NCI-H1436 (cell line): ENCODE measurements at regions not wholly inside any gene's neighbourhood (a gene's known extent, or its start where the extent isn't known, plus 50 kb on each side); places are given as distances from the start of the nearest gene placed in this dataset.
A peak's percentile ranks its signal among the peaks of the same experiment; 100 is the strongest.

Experiments
- DNase-seq: peaks from one replicate; lab custom pipeline; 2025; lab: John Stamatoyannopoulos, UW

GRCh38 chr1:13922466-13923110, 222.6 kb downstream of the PRDM2 start:
- no peak for DNase-seq

- DNase-seq: no peak
Measured at GRCh38 chr1:13926556-13926955, 226.6 kb downstream of the PRDM2 start.

GRCh38 chr1:13927736-13928135, 227.7 kb downstream of the PRDM2 start:
- no peak for DNase-seq

GRCh38 chr1:13929313-13929712, 229.3 kb downstream of the PRDM2 start:
- DNase-seq: no peak

GRCh38 chr1:13930151-13930550, 230.2 kb downstream of the PRDM2 start:
- DNase-seq: no peak

- DNase-seq: no peak
Measured at GRCh38 chr1:13931226-13931625, 231.2 kb downstream of the PRDM2 start.

- no peak for DNase-seq
Measured at GRCh38 chr1:13935336-13935735, 235.3 kb downstream of the PRDM2 start.

GRCh38 chr1:13941315-13941714, 241.3 kb downstream of the PRDM2 start:
- DNase-seq: no peak

- DNase-seq: no peak
Measured at GRCh38 chr1:13943055-13943454, 243.1 kb downstream of the PRDM2 start.

GRCh38 chr1:13945856-13946255, 245.9 kb downstream of the PRDM2 start:
- DNase-seq: no peak

- DNase-seq: no peak
Measured at GRCh38 chr1:13947658-13948057, 247.7 kb downstream of the PRDM2 start.

GRCh38 chr1:13948396-13948795, 248.4 kb downstream of the PRDM2 start:
- DNase-seq: no peak

GRCh38 chr1:13948888-13949391, 249.0 kb downstream of the PRDM2 start:
- DNase-seq: no peak

GRCh38 chr1:13949546-13949945, 249.6 kb downstream of the PRDM2 start:
- no peak for DNase-seq

GRCh38 chr1:13950637-13951036, 250.6 kb downstream of the PRDM2 start:
- DNase-seq: no peak

GRCh38 chr1:13951793-13952751, 252.1 kb downstream of the PRDM2 start:
- DNase-seq: no peak

- DNase-seq: no peak
Measured at GRCh38 chr1:13952985-13953384, 253.0 kb downstream of the PRDM2 start.

- DNase-seq: no peak
Measured at GRCh38 chr1:13956393-13956792, 256.4 kb downstream of the PRDM2 start.

- peak; percentile 53 for DNase-seq
Measured at GRCh38 chr1:13960375-13960987, 260.5 kb downstream of the PRDM2 start.

- no peak for DNase-seq
Measured at GRCh38 chr1:13964768-13965167, 264.8 kb downstream of the PRDM2 start.

- DNase-seq: peak; percentile 68
Measured at GRCh38 chr1:13965770-13966398, 265.9 kb downstream of the PRDM2 start.

GRCh38 chr1:13967707-13968106, 267.7 kb downstream of the PRDM2 start:
- DNase-seq: no peak
